GM12878 (cell line): ENCODE measurements at regions not wholly inside any gene's neighbourhood (a gene's known extent, or its start where the extent isn't known, plus 50 kb on each side); places are given as distances from the start of the nearest gene placed in this dataset.

Source experiments
- ATAC-seq: fragments of 200-7000 bp; cut with Tn5 transposase; 3 replicates; pipeline ENCODE4 v1.9.1; 2020; ENCODE audit warnings: mild to moderate bottlenecking, moderate library complexity
- BruUV-seq: library from RNA; stranded (reverse); fragments of 400-500 nt; replicated peaks from 2 replicates; lab custom pipeline; 2021; lab: Mats Ljungman, UMichigan
- CTCF ChIA-PET: fragments of 300-600 bp; sonication (Branson Sonifier 250); formaldehyde crosslinking; extraction: SDS; loops from one replicate; lab custom pipeline; 2021; ENCODE audit warnings: inconsistent platforms; lab: Yijun Ruan, JAX
- POLR2A ChIA-PET: fragments of 350-600 bp; formaldehyde crosslinking; extraction: SDS; loops from one replicate; lab custom pipeline; 2021; ENCODE audit warnings: inconsistent platforms; lab: Charles Lee
- RAD21 ChIA-PET: fragments of 300-600 bp; sonication (Branson Sonifier 250); formaldehyde crosslinking; loops from one replicate; lab custom pipeline; 2023; ENCODE audit warnings: antibody characterized with exemption; ENCODE audit not compliant: unreplicated experiment; lab: Charles Lee
- SMC1A ChIA-PET: fragments of 300-600 bp; sonication (Branson Sonifier 250); formaldehyde crosslinking; loops from one replicate; lab custom pipeline; 2023; ENCODE audit not compliant: unreplicated experiment, uncharacterized antibody; lab: Charles Lee
- DNase-seq: peaks from one replicate; pipeline ENCODE4 v3.0.0-alpha.2; 2011; ENCODE audit warnings: low read depth, low spot score
- FAIRE-seq: peaks from 3 replicates; lab custom pipeline; 2011; peaks lifted over from hg19 to GRCh38; lab: Jason Lieb, UNC
- H2AFZ ChIP-seq: 2 replicates; pipeline ENCODE4 v1.6.0; 2011; ENCODE audit warnings: low read depth, low read length, control low read depth; ENCODE audit not compliant: control insufficient read depth
- H3K27ac ChIP-seq: 2 replicates; pipeline ENCODE4 v1.5.1; 2011; ENCODE audit warnings: control low read depth; ENCODE audit not compliant: control insufficient read depth, insufficient read depth
- H3K27me3 ChIP-seq, 2 experiments: replicated peaks in 1 of 2; 2 replicates each; pipeline versions ENCODE4 v1.6.0 to v1.6.1; 2011; ENCODE audit warnings: low read length in 1 of 2; ENCODE audit not compliant: control insufficient read depth in 2 of 2, insufficient read depth in 2 of 2
- H3K36me3 ChIP-seq, 2 experiments: 2 replicates each; pipeline ENCODE4 v1.5.1; 2011; ENCODE audit warnings: low read length in 1 of 2; ENCODE audit not compliant: control insufficient read depth in 2 of 2, insufficient read depth in 2 of 2
- H3K4me1 ChIP-seq: 2 replicates; pipeline ENCODE4 v1.6.1; 2011; ENCODE audit warnings: mild to moderate bottlenecking, low read length, moderate library complexity, mixed read lengths; ENCODE audit not compliant: control insufficient read depth, insufficient read depth
- H3K4me2 ChIP-seq: 2 replicates; pipeline ENCODE4 v1.6.0; 2011; ENCODE audit warnings: control low read depth; ENCODE audit not compliant: control insufficient read depth, insufficient read depth
- H3K4me3 ChIP-seq: fragments of 200-600 bp; sonication (generic); 2 replicates; pipeline ENCODE4 v1.5.1; 2016
- H3K79me2 ChIP-seq: 2 replicates; pipeline ENCODE4 v1.6.0; 2011; ENCODE audit warnings: low read length; ENCODE audit not compliant: control insufficient read depth, insufficient read depth
- H3K9ac ChIP-seq: 2 replicates; pipeline ENCODE4 v1.8.0; 2011; ENCODE audit warnings: low read length, control low read depth, mixed read lengths; ENCODE audit not compliant: control insufficient read depth, insufficient read depth
- H3K9me3 ChIP-seq: replicated peaks from 3 replicates; pipeline ENCODE4 v1.5.1; 2011; ENCODE audit warnings: mild to moderate bottlenecking, low read length; ENCODE audit not compliant: control insufficient read depth, insufficient read depth
- H4K20me1 ChIP-seq: 2 replicates; pipeline ENCODE4 v1.6.0; 2011; ENCODE audit not compliant: control insufficient read depth, insufficient read depth
- ATF2 ChIP-seq: IDR thresholded peaks from 2 replicates; pipeline ENCODE4 v1.6.1; 2012; ENCODE audit warnings: low read length, inconsistent platforms
- BCL11A ChIP-seq: IDR thresholded peaks from 2 replicates; pipeline ENCODE4 v1.6.1; 2011; ENCODE audit warnings: low read depth, low read length
- MEF2B ChIP-seq: fragments of 450-650 bp; IDR thresholded peaks from 2 replicates; pipeline ENCODE4 v1.6.1; 2018; ENCODE audit warnings: mild to moderate bottlenecking, moderate library complexity; ENCODE audit not compliant: partially characterized antibody, poor library complexity, severe bottlenecking
- SMARCA5 ChIP-seq: fragments of 450-650 bp; IDR thresholded peaks from 2 replicates; pipeline ENCODE4 v1.6.1; 2017; ENCODE audit warnings: mild to moderate bottlenecking
- SREBF1 ChIP-seq: IDR thresholded peaks from 2 replicates; pipeline ENCODE4 v1.6.1; 2012; ENCODE audit warnings: mild to moderate bottlenecking, low read length
- ZBTB33 ChIP-seq: fragments of 450-650 bp; IDR thresholded peaks from 2 replicates; pipeline ENCODE4 v1.6.1; 2017; ENCODE audit warnings: mild to moderate bottlenecking
- WGBS: methylation state at CpG from one replicate; pipeline ENCODE4 v1.1.6; 2016; ENCODE audit warnings: low lambda C conversion rate; ENCODE audit not compliant: insufficient replicate concordance, insufficient coverage; ENCODE audit errors: missing lambda C conversion rate; 5-methylcytosine and 5-hydroxymethylcytosine counted together
- in situ Hi-C: fragments of 300-500 bp; cut with MboI; formaldehyde crosslinking; loops from 9 replicates; pipeline ENCODE4 v1.14.3; 2018; ENCODE audit warnings: mixed read lengths
- intact Hi-C: fragments of 100-400 bp; cut with micrococcal nuclease; formaldehyde crosslinking; loops from one replicate; pipeline ENCODE4 v1.14.2; 2022; ENCODE audit not compliant: unreplicated experiment

GRCh38 chr12:17809206-17809605 lies 280.8 kb downstream of the RERGL start:
- no peaks in the 10 kb centered on the region for H3K4me1 ChIP-seq
- H3K9me3 ChIP-seq, result no peaks in the 10 kb centered on the region
- ChIA-PET CTCF (no interaction called here), POLR2A (no interaction called here), SMC1A (no interaction called here), RAD21 (no interaction called here)
- no peaks in the 10 kb centered on the region for H3K27me3 ChIP-seq
- FAIRE-seq, result no peak
- H4K20me1 ChIP-seq, result no peaks in the 10 kb centered on the region
- H2AFZ ChIP-seq, result no peak overlapping the region
- H3K79me2 ChIP-seq, result no peaks in the 10 kb centered on the region
- no peaks in the 10 kb centered on the region for H3K36me3 ChIP-seq
- no TSS peak for BruUV-seq
- TF ChIP-seq MEF2B (no peak), BCL11A (no peak), SREBF1 (no peak), ZBTB33 (no peak), ATF2 (no peak), SMARCA5 (no peak)
- H3K27ac ChIP-seq, result no peak overlapping the region
- no peak for ATAC-seq
- no peak overlapping the region for H3K4me3 ChIP-seq
- H3K9ac ChIP-seq, result no peak overlapping the region
- intact Hi-C loops, result no loop called here
- in situ Hi-C loops, result no loop called here
- no peak overlapping the region for H3K4me2 ChIP-seq
- 0% methylated on average over 1 of the region's 1 CpG for WGBS
- DNase-seq, result no peak
